ENCODE measurements at regions not wholly inside any gene's neighbourhood (a gene's known extent, or its start where the extent isn't known, plus 50 kb on each side); places are given as distances from the start of the nearest gene placed in this dataset.
"Not testable (repeated sequence)": the region's sequence is repeated elsewhere in the genome, so short reads cannot be mapped to it uniquely, and the experiment has no call there.

GRCh38 chr6:26173836-26174145, 86.6 kb downstream of the HFE start:
- DNase-seq (ENCODE audit: low read depth in 2 of 3, low spot score in 1 of 3) = no peak

- no peak for DNase-seq (ENCODE audit: low read depth in 2 of 3, low spot score in 1 of 3)
These were observed 87.8 kb downstream of the HFE start for GRCh38 chr6:26175033-26175427.

GRCh38 chr6:26175428-26176181, 88.4 kb downstream of the HFE start:
- DNase-seq (ENCODE audit: low read depth in 2 of 3, low spot score in 1 of 3) = peak in 1 of 3 donors; percentile 70

GRCh38 chr6:26179675-26180074, 92.4 kb downstream of the HFE start:
- no peak for DNase-seq (ENCODE audit: low read depth in 2 of 3, low spot score in 1 of 3)

- DNase-seq (ENCODE audit: low read depth in 2 of 3, low spot score in 1 of 3) = no peak
These were observed 93.1 kb downstream of the HFE start for GRCh38 chr6:26180346-26180745.

- no peak for DNase-seq (ENCODE audit: low read depth in 2 of 3, low spot score in 1 of 3)
These were observed 96.0 kb downstream of the HFE start for GRCh38 chr6:26183237-26183580.

GRCh38 chr6:26183581-26184366, 96.5 kb downstream of the HFE start:
- DNase-seq (ENCODE audit: low read depth in 2 of 3, low spot score in 1 of 3) = peak in 1 of 3 donors; percentile 62

- no peak for DNase-seq (ENCODE audit: low read depth in 2 of 3, low spot score in 1 of 3)
These were observed 97.2 kb downstream of the HFE start for GRCh38 chr6:26184367-26184891.

- DNase-seq (ENCODE audit: low read depth in 2 of 3, low spot score in 1 of 3) = no peak
These were observed 97.8 kb downstream of the HFE start for GRCh38 chr6:26185004-26185403.

- DNase-seq (ENCODE audit: low read depth in 2 of 3, low spot score in 1 of 3) = no peak
These were observed 98.6 kb downstream of the HFE start for GRCh38 chr6:26185802-26186201.

GRCh38 chr6:26186652-26187051, 99.4 kb downstream of the HFE start:
- DNase-seq (ENCODE audit: low read depth in 2 of 3, low spot score in 1 of 3) = no peak

GRCh38 chr6:26187292-26187691, 100.1 kb downstream of the HFE start:
- DNase-seq (ENCODE audit: low read depth in 2 of 3, low spot score in 1 of 3) = no peak

GRCh38 chr6:26187981-26188635, 100.9 kb downstream of the HFE start:
- no peak for DNase-seq (ENCODE audit: low read depth in 2 of 3, low spot score in 1 of 3)

- DNase-seq (ENCODE audit: low read depth in 2 of 3, low spot score in 1 of 3) = not testable (repeated sequence)
These were observed 104.3 kb downstream of the HFE start for GRCh38 chr6:26191512-26191911.

- no peak for DNase-seq (ENCODE audit: low read depth in 2 of 3, low spot score in 1 of 3)
These were observed 106.5 kb downstream of the HFE start for GRCh38 chr6:26193467-26194328.

- DNase-seq (ENCODE audit: low read depth in 2 of 3, low spot score in 1 of 3) = no peak
These were observed 107.1 kb downstream of the HFE start for GRCh38 chr6:26194329-26194701.

- no peak for DNase-seq (ENCODE audit: low read depth in 2 of 3, low spot score in 1 of 3)
These were observed 107.7 kb downstream of the HFE start for GRCh38 chr6:26194816-26195375.

- DNase-seq (ENCODE audit: low read depth in 2 of 3, low spot score in 1 of 3) = peak; percentile 56 to 73 (median 70)
These were observed 108.2 kb downstream of the HFE start for GRCh38 chr6:26195376-26195923.

GRCh38 chr6:26195924-26196845, 109.0 kb downstream of the HFE start:
- DNase-seq (ENCODE audit: low read depth in 2 of 3, low spot score in 1 of 3) = peak in 1 of 3 donors; percentile 45
